OCI-LY7 (cell line): ENCODE measurements at regions not wholly inside any gene's neighbourhood (a gene's known extent, or its start where the extent isn't known, plus 50 kb on each side); places are given as distances from the start of the nearest gene placed in this dataset.

Experiments used
- BruUV-seq: library from RNA; stranded (reverse); fragments of 400-500 nt; replicated peaks from 2 replicates; lab custom pipeline; 2021; lab: Mats Ljungman, UMichigan
- CTCF ChIA-PET: fragments of 300-600 bp; sonication (Branson Sonifier 250); formaldehyde crosslinking; loops from one replicate; lab custom pipeline; 2022; ENCODE audit warnings: antibody characterized with exemption; ENCODE audit not compliant: unreplicated experiment; lab: Charles Lee
- POLR2A ChIA-PET: fragments of 300-600 bp; sonication (Branson Sonifier 250); formaldehyde crosslinking; loops from one replicate; lab custom pipeline; 2022; ENCODE audit warnings: antibody characterized with exemption; lab: Charles Lee
- DNase-seq: peaks from one replicate; pipeline ENCODE4 v3.0.0-alpha.2; 2015; ENCODE audit warnings: low spot score
- H2AFZ ChIP-seq: fragments of 200-600 bp; sonication (generic), shearing (Covaris generic); 2 replicates; pipeline ENCODE4 v1.6.1; 2014; ENCODE audit warnings: mild to moderate bottlenecking, antibody characterized with exemption, low read length, moderate library complexity
- H3K27ac ChIP-seq: fragments of 200-600 bp; sonication (generic); 2 replicates; pipeline ENCODE4 v1.5.1; 2014; ENCODE audit warnings: mixed run types, low read depth, mild to moderate bottlenecking, moderate library complexity, low read length, inconsistent platforms; ENCODE audit not compliant: poor library complexity, severe bottlenecking
- H3K36me3 ChIP-seq: fragments of 200-600 bp; sonication (generic); 2 replicates; pipeline ENCODE4 v1.6.1; 2014; ENCODE audit warnings: mild to moderate bottlenecking, antibody characterized with exemption, low read length, moderate library complexity, mixed read lengths; ENCODE audit not compliant: insufficient read depth
- H3K4me1 ChIP-seq: fragments of 200-600 bp; sonication (generic); 2 replicates; pipeline ENCODE4 v1.5.1; 2014; ENCODE audit warnings: mild to moderate bottlenecking, low read length; ENCODE audit not compliant: insufficient read depth, poor library complexity, severe bottlenecking
- H3K4me2 ChIP-seq: fragments of 200-600 bp; sonication (generic); 2 replicates; pipeline ENCODE4 v1.6.1; 2014; ENCODE audit warnings: mild to moderate bottlenecking, low read length
- H3K4me3 ChIP-seq: fragments of 200-600 bp; sonication (generic); 2 replicates; pipeline ENCODE4 v1.5.1; 2014; ENCODE audit warnings: mild to moderate bottlenecking, low read depth, low read length; ENCODE audit not compliant: poor library complexity, severe bottlenecking
- H3K79me2 ChIP-seq: fragments of 200-600 bp; sonication (generic); 2 replicates; pipeline ENCODE4 v1.6.1; 2016; ENCODE audit warnings: low read depth, mild to moderate bottlenecking, low read length, moderate library complexity, mixed read lengths; ENCODE audit not compliant: insufficient read depth
- H3K9me2 ChIP-seq: fragments of 200-600 bp; sonication (generic); 2 replicates; pipeline ENCODE4 v1.6.1; 2016; ENCODE audit warnings: mild to moderate bottlenecking, low read length, mixed read lengths; ENCODE audit not compliant: insufficient read depth
- H3K9me3 ChIP-seq: fragments of 200-600 bp; sonication (generic); 2 replicates; pipeline ENCODE4 v1.6.1; 2014; ENCODE audit warnings: mild to moderate bottlenecking, mixed run types, low read length, mixed read lengths
- H4K20me1 ChIP-seq: fragments of 200-600 bp; sonication (generic); 2 replicates; pipeline ENCODE4 v1.6.1; 2014; ENCODE audit warnings: mild to moderate bottlenecking, antibody characterized with exemption, low read length, moderate library complexity, mixed read lengths; ENCODE audit not compliant: insufficient read depth
- CTCF ChIP-seq: fragments of 200-600 bp; sonication (generic); conservative IDR thresholded peaks from 2 replicates; pipeline ENCODE4 v1.5.1; 2014; ENCODE audit warnings: mild to moderate bottlenecking, antibody characterized with exemption, low read length, moderate library complexity, mixed read lengths
- EZH2phosphoT487 ChIP-seq: fragments of 200-600 bp; sonication (generic); IDR thresholded peaks from 2 replicates; pipeline ENCODE4 v1.6.1; 2018; ENCODE audit warnings: low read depth, borderline replicate concordance, mild to moderate bottlenecking, mixed run types, antibody characterized with exemption, low read length, moderate library complexity, mixed read lengths
- intact Hi-C: fragments of 100-400 bp; cut with micrococcal nuclease; formaldehyde crosslinking; loops from one replicate; pipeline ENCODE4 v1.10.0; 2022; ENCODE audit not compliant: unreplicated experiment

GRCh38 chr13:64985075-64985474, 2245.1 kb downstream of the PCDH9 start:
- TF ChIP-seq CTCF, result no peak
- TF ChIP-seq EZH2phosphoT487, result no peak
- CTCF ChIA-PET, result no interaction called here
- Histone ChIP-seq H3K4me1 (no peaks in the 10 kb centered on the region), H4K20me1 (no peaks in the 10 kb centered on the region), H2AFZ (no peak overlapping the region), H3K36me3 (no peaks in the 10 kb centered on the region), H3K79me2 (no peaks in the 10 kb centered on the region), H3K9me3 (no peaks in the 10 kb centered on the region), H3K27ac (no peak overlapping the region), H3K4me2 (no peak overlapping the region), H3K4me3 (no peak overlapping the region), H3K9me2 (no peaks in the 10 kb centered on the region)
- POLR2A ChIA-PET, result interaction anchor here (0.6 kb wide), 1 partner anchor 76 kb away, joined by 3 read pairs; no protein-coding TSS in a partner anchor
- BruUV-seq, result no TSS peak
- intact Hi-C loops, result no loop called here
- no peak for DNase-seq

- POLR2A ChIA-PET, result no interaction called here
- no peak for DNase-seq
- H3K4me1 ChIP-seq, result no peaks in the 10 kb centered on the region
- H2AFZ ChIP-seq, result no peak overlapping the region
- H3K4me3 ChIP-seq, result no peak overlapping the region
- H3K27ac ChIP-seq, result no peak overlapping the region
- H3K79me2 ChIP-seq, result no peaks in the 10 kb centered on the region
- no peaks in the 10 kb centered on the region for H3K36me3 ChIP-seq
- CTCF ChIA-PET, result no interaction called here
- no peaks in the 10 kb centered on the region for H3K9me3 ChIP-seq
- intact Hi-C loops, result no loop called here
- no peaks in the 10 kb centered on the region for H3K9me2 ChIP-seq
- BruUV-seq, result no TSS peak
- TF ChIP-seq CTCF (no peak), EZH2phosphoT487 (no peak)
- H3K4me2 ChIP-seq, result no peak overlapping the region
- H4K20me1 ChIP-seq, result no peaks in the 10 kb centered on the region
These were observed 2267.7 kb downstream of the PCDH9 start for GRCh38 chr13:64962404-64962803.

GRCh38 chr13:64959276-64959675, 2270.9 kb downstream of the PCDH9 start:
- intact Hi-C loops, result no loop called here
- POLR2A ChIA-PET, result no interaction called here
- H2AFZ ChIP-seq, result no peak overlapping the region
- H4K20me1 ChIP-seq, result no peaks in the 10 kb centered on the region
- no peaks in the 10 kb centered on the region for H3K9me3 ChIP-seq
- H3K4me1 ChIP-seq, result no peaks in the 10 kb centered on the region
- H3K27ac ChIP-seq, result no peak overlapping the region
- no peak for DNase-seq
- H3K4me2 ChIP-seq, result no peak overlapping the region
- no peak overlapping the region for H3K4me3 ChIP-seq
- H3K9me2 ChIP-seq, result no peaks in the 10 kb centered on the region
- H3K79me2 ChIP-seq, result no peaks in the 10 kb centered on the region
- BruUV-seq, result no TSS peak
- H3K36me3 ChIP-seq, result no peaks in the 10 kb centered on the region
- CTCF ChIA-PET, result no interaction called here
- TF ChIP-seq EZH2phosphoT487 (no peak), CTCF (no peak)
